ENCODE measurements at regions not wholly inside any gene's neighbourhood (a gene's known extent, or its start where the extent isn't known, plus 50 kb on each side); places are given as distances from the start of the nearest gene placed in this dataset.

- TF ChIP-seq, protein P1, sequence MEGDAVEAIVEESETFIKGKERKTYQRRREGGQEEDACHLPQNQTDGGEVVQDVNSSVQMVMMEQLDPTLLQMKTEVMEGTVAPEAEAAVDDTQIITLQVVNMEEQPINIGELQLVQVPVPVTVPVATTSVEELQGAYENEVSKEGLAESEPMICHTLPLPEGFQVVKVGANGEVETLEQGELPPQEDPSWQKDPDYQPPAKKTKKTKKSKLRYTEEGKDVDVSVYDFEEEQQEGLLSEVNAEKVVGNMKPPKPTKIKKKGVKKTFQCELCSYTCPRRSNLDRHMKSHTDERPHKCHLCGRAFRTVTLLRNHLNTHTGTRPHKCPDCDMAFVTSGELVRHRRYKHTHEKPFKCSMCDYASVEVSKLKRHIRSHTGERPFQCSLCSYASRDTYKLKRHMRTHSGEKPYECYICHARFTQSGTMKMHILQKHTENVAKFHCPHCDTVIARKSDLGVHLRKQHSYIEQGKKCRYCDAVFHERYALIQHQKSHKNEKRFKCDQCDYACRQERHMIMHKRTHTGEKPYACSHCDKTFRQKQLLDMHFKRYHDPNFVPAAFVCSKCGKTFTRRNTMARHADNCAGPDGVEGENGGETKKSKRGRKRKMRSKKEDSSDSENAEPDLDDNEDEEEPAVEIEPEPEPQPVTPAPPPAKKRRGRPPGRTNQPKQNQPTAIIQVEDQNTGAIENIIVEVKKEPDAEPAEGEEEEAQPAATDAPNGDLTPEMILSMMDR (conservative IDR thresholded peaks at IDR 0.05; ENCODE audit: low read depth, low read length), result no peak
- TF ChIP-seq EZH2 (IDR thresholded peaks at IDR 0.05; ENCODE audit: low read length, unreplicated experiment) (no peak), EZH2phosphoT487 (IDR thresholded peaks at IDR 0.05; ENCODE audit: borderline replicate concordance, low read length) (no peak)
These were observed 173.8 kb upstream of the RASSF8 start for GRCh38 chr12:25784669-25785068.
